Activated T-cell treated with anti-CD3 and anti-CD28 coated beads, Interleukin-2, amount 50 U/mL, for 24 hours (primary cell): ENCODE measurements at regions not wholly inside any gene's neighbourhood (a gene's known extent, or its start where the extent isn't known, plus 50 kb on each side); places are given as distances from the start of the nearest gene placed in this dataset.
"Not testable (repeated sequence)": the region's sequence is repeated elsewhere in the genome, so short reads cannot be mapped to it uniquely, and the experiment has no call there.

ENCODE experiments used
- DNase-seq: peaks from one replicate; pipeline ENCODE4 v3.0.0-alpha.2; 2020
- H3K27ac Mint-ChIP-seq: 2 replicates; pipeline ENCODE4 v1.8.0; 2020; ENCODE audit warnings: mild to moderate bottlenecking, mixed read lengths
- H3K27me3 Mint-ChIP-seq: 2 replicates; pipeline ENCODE4 v1.8.0; 2020; ENCODE audit warnings: mixed read lengths
- H3K36me3 Mint-ChIP-seq: 2 replicates; pipeline ENCODE4 v1.8.0; 2020; ENCODE audit warnings: low read depth, mixed read lengths
- H3K4me1 Mint-ChIP-seq: 2 replicates; pipeline ENCODE4 v1.8.0; 2020; ENCODE audit warnings: low read depth, mixed read lengths
- H3K4me3 Mint-ChIP-seq: 2 replicates; pipeline ENCODE4 v1.8.0; 2020; ENCODE audit warnings: mild to moderate bottlenecking, moderate library complexity, mixed read lengths
- H3K9me3 Mint-ChIP-seq: 2 replicates; pipeline ENCODE4 v1.8.0; 2020; ENCODE audit warnings: mixed read lengths

GRCh38 chr9:1916655-1917054 lies 98.5 kb upstream of the SMARCA2 start:
- H3K36me3 Mint-ChIP-seq, result no peaks in the 10 kb centered on the region
- no peak overlapping the region for H3K27ac Mint-ChIP-seq
- H3K9me3 Mint-ChIP-seq, result peaks cover 4% of the 10 kb centered on the region
- no peak overlapping the region for H3K4me3 Mint-ChIP-seq
- no peak for DNase-seq
- H3K27me3 Mint-ChIP-seq, result peaks cover 33% of the 10 kb centered on the region
- H3K4me1 Mint-ChIP-seq, result no peaks in the 10 kb centered on the region

- Mint-ChIP-seq H3K4me1 (no peaks in the 10 kb centered on the region), H3K27ac (no peak overlapping the region), H3K36me3 (no peaks in the 10 kb centered on the region), H3K27me3 (peaks cover 37% of the 10 kb centered on the region), H3K9me3 (no peaks in the 10 kb centered on the region), H3K4me3 (no peak overlapping the region)
- no peak for DNase-seq
These were observed 97.7 kb upstream of the SMARCA2 start for GRCh38 chr9:1917396-1917935.

GRCh38 chr9:1918108-1918507 lies 97.0 kb upstream of the SMARCA2 start:
- Mint-ChIP-seq H3K27me3 (peaks cover 37% of the 10 kb centered on the region), H3K27ac (no peak overlapping the region), H3K4me3 (no peak overlapping the region), H3K4me1 (no peaks in the 10 kb centered on the region), H3K9me3 (no peaks in the 10 kb centered on the region), H3K36me3 (no peaks in the 10 kb centered on the region)
- DNase-seq, result no peak

- peaks cover 37% of the 10 kb centered on the region for H3K27me3 Mint-ChIP-seq
- no peak overlapping the region for H3K4me3 Mint-ChIP-seq
- H3K4me1 Mint-ChIP-seq, result no peaks in the 10 kb centered on the region
- H3K9me3 Mint-ChIP-seq, result no peaks in the 10 kb centered on the region
- no peak overlapping the region for H3K27ac Mint-ChIP-seq
- H3K36me3 Mint-ChIP-seq, result no peaks in the 10 kb centered on the region
- DNase-seq, result no peak
These were observed 96.5 kb upstream of the SMARCA2 start for GRCh38 chr9:1918622-1919021.

GRCh38 chr9:1919229-1919628 lies 95.9 kb upstream of the SMARCA2 start:
- Mint-ChIP-seq H3K27me3 (peaks cover 37% of the 10 kb centered on the region), H3K4me3 (no peak overlapping the region)

GRCh38 chr9:1920386-1920785 lies 94.8 kb upstream of the SMARCA2 start:
- Mint-ChIP-seq H3K9me3 (no peaks in the 10 kb centered on the region), H3K36me3 (no peaks in the 10 kb centered on the region), H3K27me3 (peaks cover 37% of the 10 kb centered on the region), H3K27ac (no peak overlapping the region), H3K4me1 (no peaks in the 10 kb centered on the region), H3K4me3 (no peak overlapping the region)
- no peak for DNase-seq

More at GRCh38 chr9:1919229-1919628, 95.9 kb upstream of the SMARCA2 start:
- H3K4me1 Mint-ChIP-seq, result no peaks in the 10 kb centered on the region
- H3K9me3 Mint-ChIP-seq, result no peaks in the 10 kb centered on the region
- no peak for DNase-seq
- H3K27ac Mint-ChIP-seq, result no peak overlapping the region
- H3K36me3 Mint-ChIP-seq, result no peaks in the 10 kb centered on the region

GRCh38 chr9:1922026-1922425 lies 93.1 kb upstream of the SMARCA2 start:
- H3K4me1 Mint-ChIP-seq, result no peaks in the 10 kb centered on the region
- DNase-seq, result no peak
- no peak overlapping the region for H3K27ac Mint-ChIP-seq
- H3K9me3 Mint-ChIP-seq, result no peaks in the 10 kb centered on the region
- H3K4me3 Mint-ChIP-seq, result no peak overlapping the region
- H3K36me3 Mint-ChIP-seq, result no peaks in the 10 kb centered on the region
- H3K27me3 Mint-ChIP-seq, result peaks cover 29% of the 10 kb centered on the region

GRCh38 chr9:1927546-1927945 lies 87.6 kb upstream of the SMARCA2 start:
- Mint-ChIP-seq H3K9me3 (no peaks in the 10 kb centered on the region), H3K27ac (no peak overlapping the region)

GRCh38 chr9:1929134-1929533 lies 86.0 kb upstream of the SMARCA2 start:
- Mint-ChIP-seq H3K36me3 (no peaks in the 10 kb centered on the region), H3K27ac (no peak overlapping the region), H3K9me3 (no peaks in the 10 kb centered on the region), H3K4me3 (no peak overlapping the region), H3K4me1 (peaks cover 13% of the 10 kb centered on the region), H3K27me3 (no peaks in the 10 kb centered on the region)
- no peak for DNase-seq

More at GRCh38 chr9:1927546-1927945, 87.6 kb upstream of the SMARCA2 start:
- H3K36me3 Mint-ChIP-seq, result no peaks in the 10 kb centered on the region
- H3K4me3 Mint-ChIP-seq, result no peak overlapping the region
- H3K4me1 Mint-ChIP-seq, result peaks cover 13% of the 10 kb centered on the region
- no peaks in the 10 kb centered on the region for H3K27me3 Mint-ChIP-seq
- no peak for DNase-seq

- Mint-ChIP-seq H3K4me3 (no peak overlapping the region), H3K9me3 (no peaks in the 10 kb centered on the region), H3K36me3 (no peaks in the 10 kb centered on the region), H3K4me1 (peaks cover 13% of the 10 kb centered on the region), H3K27me3 (no peaks in the 10 kb centered on the region), H3K27ac (no peak overlapping the region)
- DNase-seq, result no peak
These were observed 85.4 kb upstream of the SMARCA2 start for GRCh38 chr9:1929722-1930244.

GRCh38 chr9:1930245-1930736 lies 84.9 kb upstream of the SMARCA2 start:
- H3K9me3 Mint-ChIP-seq, H3K27ac Mint-ChIP-seq, H3K27me3 Mint-ChIP-seq, H3K36me3 Mint-ChIP-seq, DNase-seq, H3K4me3 Mint-ChIP-seq: not testable (repeated sequence)
- H3K4me1 Mint-ChIP-seq, result peaks cover 13% of the 10 kb centered on the region

- DNase-seq, result no peak
- H3K27ac Mint-ChIP-seq, result peak overlapping the region; percentile 22
- no peak overlapping the region for H3K4me3 Mint-ChIP-seq
- peaks cover 3% of the 10 kb centered on the region for H3K4me1 Mint-ChIP-seq
- no peaks in the 10 kb centered on the region for H3K36me3 Mint-ChIP-seq
- no peaks in the 10 kb centered on the region for H3K9me3 Mint-ChIP-seq
- H3K27me3 Mint-ChIP-seq, result peaks cover 8% of the 10 kb centered on the region
These were observed 77.0 kb upstream of the SMARCA2 start for GRCh38 chr9:1938135-1938534.

GRCh38 chr9:1938675-1939170 lies 76.4 kb upstream of the SMARCA2 start:
- no peaks in the 10 kb centered on the region for H3K36me3 Mint-ChIP-seq
- DNase-seq, result no peak
- no peaks in the 10 kb centered on the region for H3K9me3 Mint-ChIP-seq
- no peak overlapping the region for H3K27ac Mint-ChIP-seq
- peaks cover 8% of the 10 kb centered on the region for H3K27me3 Mint-ChIP-seq
- no peak overlapping the region for H3K4me3 Mint-ChIP-seq
- peaks cover 3% of the 10 kb centered on the region for H3K4me1 Mint-ChIP-seq

- Mint-ChIP-seq H3K4me1 (peaks cover 3% of the 10 kb centered on the region), H3K36me3 (no peaks in the 10 kb centered on the region), H3K9me3 (no peaks in the 10 kb centered on the region), H3K4me3 (no peak overlapping the region), H3K27me3 (peaks cover 8% of the 10 kb centered on the region), H3K27ac (no peak overlapping the region)
- DNase-seq, result no peak
These were observed 75.7 kb upstream of the SMARCA2 start for GRCh38 chr9:1939466-1939865.

- Mint-ChIP-seq H3K27me3 (peaks cover 8% of the 10 kb centered on the region), H3K27ac (no peak overlapping the region), H3K4me3 (no peak overlapping the region), H3K36me3 (no peaks in the 10 kb centered on the region), H3K9me3 (no peaks in the 10 kb centered on the region), H3K4me1 (peaks cover 3% of the 10 kb centered on the region)
- DNase-seq, result peak; percentile 40
These were observed 75.2 kb upstream of the SMARCA2 start for GRCh38 chr9:1939926-1940368.
